ENCODE measurements at regions not wholly inside any gene's neighbourhood (a gene's known extent, or its start where the extent isn't known, plus 50 kb on each side); places are given as distances from the start of the nearest gene placed in this dataset.
A peak's percentile ranks its signal among the peaks of the same experiment; 100 is the strongest.

DNA sequence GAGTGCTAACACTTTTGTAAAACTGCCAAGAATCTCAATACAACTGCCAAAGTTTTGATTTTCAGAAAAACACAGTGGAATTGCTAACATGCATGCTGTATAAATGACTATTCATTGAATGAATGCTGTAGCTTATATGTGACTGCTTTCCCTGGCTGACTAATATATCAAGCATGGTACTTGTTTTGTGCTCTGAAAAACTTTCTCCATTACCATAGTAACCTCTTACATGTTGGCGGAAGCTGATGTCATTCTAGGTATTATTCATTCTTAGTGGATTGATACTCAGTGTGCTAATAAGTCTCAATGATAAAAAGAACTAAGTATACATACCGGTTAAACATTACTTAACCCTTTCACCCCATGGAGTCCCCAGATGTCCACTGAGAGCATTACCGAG lies 166.1 kb upstream of the MYO16 start:
- H3K9me3 ChIP-seq (ENCODE audit: control insufficient read depth, low read length): no peaks in the 10 kb centered on the region
- no peaks in the 10 kb centered on the region for H3K4me1 ChIP-seq (ENCODE audit: control insufficient read depth, insufficient read depth, low read length)
- H3K36me3 ChIP-seq (ENCODE audit: control insufficient read depth, insufficient read depth, low read length): no peaks in the 10 kb centered on the region
- 87% methylated on average over 2 to 3 of the region's 3 CpGs for WGBS, 2 experiments
- H3K27ac ChIP-seq (ENCODE audit: insufficient read depth, low read depth, low read length, poor library complexity, severe bottlenecking): no peak overlapping the region
- H3K27me3 ChIP-seq (ENCODE audit: control insufficient read depth, insufficient read depth, low read length, poor library complexity, severe bottlenecking): no peaks in the 10 kb centered on the region
- no peak overlapping the region for H3K4me3 ChIP-seq (ENCODE audit: insufficient read depth, low read depth, low read length)

DNA sequence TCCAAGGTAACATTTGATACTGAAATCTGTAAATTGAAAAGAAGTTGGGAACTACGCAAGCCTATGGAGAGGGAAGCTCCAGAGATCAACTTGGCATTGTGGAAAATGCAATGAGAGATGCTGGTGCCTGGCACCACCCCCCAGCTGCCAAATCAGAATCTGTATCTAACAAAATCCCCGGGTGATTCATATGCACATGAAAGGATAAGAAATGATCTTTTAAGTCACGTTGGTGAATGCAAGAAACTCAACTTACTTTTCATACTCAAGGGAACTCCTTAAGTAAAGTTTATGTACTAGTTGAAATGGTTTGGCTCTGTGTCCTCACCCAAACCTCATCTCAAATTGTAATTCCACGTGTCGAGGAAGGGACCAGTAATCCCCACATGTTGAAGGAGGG lies 158.5 kb upstream of the MYO16 start:
- Histone ChIP-seq H3K4me1 (ENCODE audit: control insufficient read depth, insufficient read depth, low read length) (no peaks in the 10 kb centered on the region), H3K9me3 (ENCODE audit: control insufficient read depth, low read length) (no peaks in the 10 kb centered on the region), H3K27ac (ENCODE audit: insufficient read depth, low read depth, low read length, poor library complexity, severe bottlenecking) (no peak overlapping the region), H3K27me3 (ENCODE audit: control insufficient read depth, insufficient read depth, low read length, poor library complexity, severe bottlenecking) (no peaks in the 10 kb centered on the region), H3K4me3 (ENCODE audit: insufficient read depth, low read depth, low read length) (no peak overlapping the region), H3K36me3 (ENCODE audit: control insufficient read depth, insufficient read depth, low read length) (no peaks in the 10 kb centered on the region)
- WGBS, 2 experiments: 70 to 90% methylated on average over 2 to 4 of the region's 5 CpGs

- Histone ChIP-seq H3K36me3 (ENCODE audit: control insufficient read depth, insufficient read depth, low read length) (no peaks in the 10 kb centered on the region), H3K4me3 (ENCODE audit: insufficient read depth, low read depth, low read length) (no peak overlapping the region), H3K9me3 (ENCODE audit: control insufficient read depth, low read length) (no peaks in the 10 kb centered on the region), H3K27me3 (ENCODE audit: control insufficient read depth, insufficient read depth, low read length, poor library complexity, severe bottlenecking) (no peaks in the 10 kb centered on the region), H3K27ac (ENCODE audit: insufficient read depth, low read depth, low read length, poor library complexity, severe bottlenecking) (no peak overlapping the region), H3K4me1 (ENCODE audit: control insufficient read depth, insufficient read depth, low read length) (no peaks in the 10 kb centered on the region)
- 90 to 94% methylated on average over 1 to 2 of the region's 2 CpGs for WGBS, 2 experiments
These were observed 154.2 kb upstream of the MYO16 start for GRCh38 chr13:108475181-108475580.

DNA sequence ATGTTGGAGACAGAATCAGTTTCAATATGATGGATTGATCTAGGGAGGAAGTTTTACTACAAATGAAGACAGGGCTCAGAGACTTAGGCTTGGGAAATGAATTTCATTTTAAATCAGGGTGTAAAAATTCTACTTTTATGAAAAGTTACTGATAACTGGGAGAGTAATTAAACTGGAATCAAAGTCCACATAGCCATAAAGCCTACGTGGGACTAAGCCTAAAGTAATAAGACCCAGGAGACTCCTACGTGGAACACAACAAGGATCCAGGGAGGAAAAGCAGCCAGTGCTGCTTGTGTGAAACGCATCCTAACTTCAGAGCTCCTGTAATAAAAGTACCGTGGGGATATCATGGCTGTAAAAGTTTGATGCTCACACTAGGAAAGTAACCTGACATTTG lies 152.0 kb upstream of the MYO16 start:
- Histone ChIP-seq H3K27me3 (ENCODE audit: control insufficient read depth, insufficient read depth, low read length, poor library complexity, severe bottlenecking) (no peaks in the 10 kb centered on the region), H3K36me3 (ENCODE audit: control insufficient read depth, insufficient read depth, low read length) (no peaks in the 10 kb centered on the region), H3K9me3 (ENCODE audit: control insufficient read depth, low read length) (no peaks in the 10 kb centered on the region), H3K4me3 (ENCODE audit: insufficient read depth, low read depth, low read length) (no peak overlapping the region), H3K4me1 (ENCODE audit: control insufficient read depth, insufficient read depth, low read length) (no peaks in the 10 kb centered on the region), H3K27ac (ENCODE audit: insufficient read depth, low read depth, low read length, poor library complexity, severe bottlenecking) (no peak overlapping the region)
- 85 to 86% methylated on average over 4 of the region's 4 CpGs for WGBS, 2 experiments

DNA sequence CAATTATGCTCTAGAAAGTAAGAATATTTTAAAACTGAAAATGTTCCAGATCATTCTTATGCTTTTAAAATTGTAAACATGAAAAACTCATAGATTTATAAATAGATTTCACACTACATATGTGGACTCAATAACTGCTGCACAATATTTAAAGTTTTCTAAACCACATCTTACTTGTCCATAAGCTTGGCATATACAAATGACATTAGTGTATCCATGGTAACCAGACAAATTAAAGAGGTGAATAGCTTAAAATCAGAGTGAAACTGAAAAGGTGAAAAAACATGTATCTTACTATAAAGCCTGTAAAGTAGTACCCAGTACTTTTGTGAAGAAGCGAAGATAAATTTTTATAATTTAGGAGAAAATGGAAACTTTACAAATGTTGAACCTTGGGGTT lies 151.2 kb upstream of the MYO16 start:
- 71% methylated on average over 1 of the region's 1 CpG; no CpG with 5 or more reads in 1 of the 2 experiments for WGBS, 2 experiments
- Histone ChIP-seq H3K36me3 (ENCODE audit: control insufficient read depth, insufficient read depth, low read length) (no peaks in the 10 kb centered on the region), H3K27me3 (ENCODE audit: control insufficient read depth, insufficient read depth, low read length, poor library complexity, severe bottlenecking) (no peaks in the 10 kb centered on the region), H3K4me3 (ENCODE audit: insufficient read depth, low read depth, low read length) (no peak overlapping the region), H3K27ac (ENCODE audit: insufficient read depth, low read depth, low read length, poor library complexity, severe bottlenecking) (no peak overlapping the region), H3K9me3 (ENCODE audit: control insufficient read depth, low read length) (no peaks in the 10 kb centered on the region), H3K4me1 (ENCODE audit: control insufficient read depth, insufficient read depth, low read length) (no peaks in the 10 kb centered on the region)

DNA sequence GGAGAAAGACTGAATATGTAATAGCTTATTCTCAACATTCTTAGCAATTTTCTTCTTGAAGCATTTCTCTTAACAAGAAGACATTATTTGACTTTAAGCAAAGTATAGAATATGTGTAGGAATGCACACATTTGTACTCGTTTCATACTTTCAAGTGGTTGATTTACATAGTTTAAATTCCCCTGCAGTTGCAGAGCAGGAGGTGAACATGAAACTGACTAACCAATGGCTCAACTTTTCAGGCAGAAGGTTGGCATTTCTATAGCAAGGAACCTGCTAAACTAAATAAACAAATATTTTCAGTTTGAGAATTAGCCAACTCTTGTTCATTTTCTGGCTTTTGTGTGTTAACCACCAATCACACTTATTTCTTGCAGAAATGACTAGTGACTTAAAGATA lies 145.4 kb upstream of the MYO16 start:
- 74 to 92% methylated on average over 1 of the region's 1 CpG for WGBS, 2 experiments
- Histone ChIP-seq H3K27me3 (ENCODE audit: control insufficient read depth, insufficient read depth, low read length, poor library complexity, severe bottlenecking) (no peaks in the 10 kb centered on the region), H3K27ac (ENCODE audit: insufficient read depth, low read depth, low read length, poor library complexity, severe bottlenecking) (no peak overlapping the region), H3K4me3 (ENCODE audit: insufficient read depth, low read depth, low read length) (no peak overlapping the region), H3K9me3 (ENCODE audit: control insufficient read depth, low read length) (no peaks in the 10 kb centered on the region), H3K4me1 (ENCODE audit: control insufficient read depth, insufficient read depth, low read length) (no peaks in the 10 kb centered on the region), H3K36me3 (ENCODE audit: control insufficient read depth, insufficient read depth, low read length) (no peaks in the 10 kb centered on the region)

DNA sequence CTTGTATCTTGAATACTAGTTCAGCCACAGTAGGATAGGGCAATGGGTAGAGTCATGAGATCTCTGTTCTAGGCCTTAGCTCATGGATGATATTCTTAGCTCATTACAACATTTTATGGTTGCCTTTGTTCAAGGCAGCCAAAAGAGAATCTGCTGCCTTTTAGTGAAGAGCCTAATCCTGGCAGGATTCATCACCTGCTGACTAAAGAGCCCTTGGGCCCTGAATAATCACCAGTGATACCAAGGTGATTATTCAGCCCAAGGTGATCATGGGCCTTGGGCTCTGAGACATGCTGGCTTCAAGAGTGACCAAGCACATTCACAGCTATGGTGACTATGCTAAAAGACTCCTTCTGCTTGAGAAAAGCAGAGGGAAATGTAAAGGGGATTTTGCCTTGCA lies 143.3 kb upstream of the MYO16 start:
- Histone ChIP-seq H3K9me3 (ENCODE audit: control insufficient read depth, low read length) (no peaks in the 10 kb centered on the region), H3K4me1 (ENCODE audit: control insufficient read depth, insufficient read depth, low read length) (no peaks in the 10 kb centered on the region), H3K27ac (ENCODE audit: insufficient read depth, low read depth, low read length, poor library complexity, severe bottlenecking) (no peak overlapping the region), H3K36me3 (ENCODE audit: control insufficient read depth, insufficient read depth, low read length) (no peaks in the 10 kb centered on the region), H3K27me3 (ENCODE audit: control insufficient read depth, insufficient read depth, low read length, poor library complexity, severe bottlenecking) (no peaks in the 10 kb centered on the region), H3K4me3 (ENCODE audit: insufficient read depth, low read depth, low read length) (no peak overlapping the region)

GRCh38 chr13:108494991-108495645 lies 134.3 kb upstream of the MYO16 start:
- H3K4me3 ChIP-seq (ENCODE audit: insufficient read depth, low read depth, low read length): peak overlapping the region; percentile 58
- peak overlapping the region; percentile 70 for H3K27ac ChIP-seq (ENCODE audit: insufficient read depth, low read depth, low read length, poor library complexity, severe bottlenecking)
- H3K27me3 ChIP-seq (ENCODE audit: control insufficient read depth, insufficient read depth, low read length, poor library complexity, severe bottlenecking): peaks cover 44% of the 10 kb centered on the region
- 2% methylated on average over 40 of the region's 40 CpGs for WGBS, 2 experiments
- H3K36me3 ChIP-seq (ENCODE audit: control insufficient read depth, insufficient read depth, low read length): no peaks in the 10 kb centered on the region
- no peaks in the 10 kb centered on the region for H3K9me3 ChIP-seq (ENCODE audit: control insufficient read depth, low read length)
- H3K4me1 ChIP-seq (ENCODE audit: control insufficient read depth, insufficient read depth, low read length): peaks cover 8% of the 10 kb centered on the region

DNA sequence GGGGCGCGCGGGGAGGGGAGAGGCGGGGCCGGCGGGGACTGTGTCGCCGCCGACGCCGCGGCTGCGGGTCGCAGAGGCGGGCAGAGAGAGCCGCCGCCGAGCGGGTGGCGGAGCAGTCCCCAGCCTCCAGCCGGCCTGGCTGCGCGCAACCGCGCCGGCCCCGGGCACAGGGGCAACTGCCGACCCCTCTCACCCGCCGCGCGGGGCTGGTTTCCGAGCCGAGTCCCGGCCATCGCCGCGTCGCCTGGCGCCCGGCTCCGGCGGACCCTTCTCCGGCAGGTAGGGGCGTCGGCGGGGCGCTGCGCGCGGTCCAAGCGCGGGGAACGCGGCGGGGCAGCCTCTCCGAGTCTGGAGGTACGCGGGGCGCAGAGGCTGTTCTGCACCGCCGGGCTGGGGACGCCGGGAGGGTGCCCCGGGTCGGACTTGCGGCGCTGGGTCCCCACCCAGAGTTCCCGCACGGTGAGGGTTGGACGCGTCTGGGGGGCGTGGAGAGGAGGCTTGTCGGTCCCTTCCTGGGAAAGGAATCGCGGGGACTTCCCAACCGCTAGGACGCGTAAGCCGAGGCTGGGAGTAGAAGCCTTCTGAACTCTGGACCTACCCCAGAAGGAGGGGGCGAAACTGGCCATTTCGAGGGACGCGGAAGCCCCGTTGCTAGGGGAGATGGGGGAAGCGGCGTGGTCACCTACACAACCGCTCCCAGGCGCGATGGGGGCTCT lies 133.6 kb upstream of the MYO16 start:
- Histone ChIP-seq H3K9me3 (ENCODE audit: control insufficient read depth, low read length) (no peaks in the 10 kb centered on the region), H3K27me3 (ENCODE audit: control insufficient read depth, insufficient read depth, low read length, poor library complexity, severe bottlenecking) (peaks cover 44% of the 10 kb centered on the region), H3K4me1 (ENCODE audit: control insufficient read depth, insufficient read depth, low read length) (peaks cover 8% of the 10 kb centered on the region), H3K27ac (ENCODE audit: insufficient read depth, low read depth, low read length, poor library complexity, severe bottlenecking) (peak overlapping the region; percentile 70), H3K36me3 (ENCODE audit: control insufficient read depth, insufficient read depth, low read length) (no peaks in the 10 kb centered on the region), H3K4me3 (ENCODE audit: insufficient read depth, low read depth, low read length) (peak overlapping the region; percentile 58)
- 0% methylated on average over 90 of the region's 90 CpGs for WGBS, 2 experiments

DNA sequence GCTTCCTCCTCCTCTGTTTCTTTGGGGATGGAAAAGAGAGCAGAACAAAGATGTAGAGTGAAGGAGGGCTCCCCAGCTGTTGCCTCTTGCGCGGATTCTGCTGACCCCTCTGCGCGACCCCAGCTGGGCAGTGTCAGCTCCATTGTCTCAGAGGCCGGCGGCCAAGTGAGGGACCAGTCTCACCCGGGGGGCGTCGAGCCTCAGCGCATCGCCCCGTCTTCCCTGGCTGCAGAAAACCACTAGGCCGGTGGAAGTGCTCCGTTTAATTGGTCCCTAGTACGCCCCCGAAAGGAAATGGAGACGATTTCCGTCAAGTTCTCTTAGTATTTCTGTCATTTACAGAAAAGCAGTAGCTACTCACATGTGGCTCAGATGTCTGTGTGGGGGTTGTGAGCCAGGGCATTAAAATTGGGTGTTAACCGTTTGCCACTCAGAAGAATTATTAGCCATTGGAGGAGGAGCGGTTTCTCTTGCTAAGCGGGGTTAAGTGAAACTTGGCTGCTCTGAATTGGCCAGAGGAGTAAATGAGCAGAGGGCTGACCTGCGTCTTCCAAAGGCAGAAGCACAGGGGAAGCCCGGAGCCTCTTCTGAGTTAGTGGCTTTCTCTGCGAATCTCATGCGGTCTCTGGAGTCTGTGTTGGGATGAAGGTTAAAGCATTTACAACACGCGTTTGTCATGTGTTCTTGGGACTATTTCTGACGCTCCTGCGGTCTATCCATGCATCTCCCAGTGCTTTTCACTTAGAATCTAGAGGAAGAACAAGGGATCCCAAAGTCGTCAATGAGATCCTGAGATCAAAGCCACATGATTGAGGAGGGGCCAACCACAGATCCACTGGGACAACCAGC lies 132.8 kb upstream of the MYO16 start:
- Histone ChIP-seq H3K27me3 (ENCODE audit: control insufficient read depth, insufficient read depth, low read length, poor library complexity, severe bottlenecking) (peaks cover 44% of the 10 kb centered on the region), H3K9me3 (ENCODE audit: control insufficient read depth, low read length) (no peaks in the 10 kb centered on the region), H3K4me1 (ENCODE audit: control insufficient read depth, insufficient read depth, low read length) (peaks cover 8% of the 10 kb centered on the region), H3K36me3 (ENCODE audit: control insufficient read depth, insufficient read depth, low read length) (no peaks in the 10 kb centered on the region), H3K4me3 (ENCODE audit: insufficient read depth, low read depth, low read length) (peak overlapping the region; percentile 58), H3K27ac (ENCODE audit: insufficient read depth, low read depth, low read length, poor library complexity, severe bottlenecking) (peak overlapping the region; percentile 52)
- 5% methylated on average over 30 of the region's 30 CpGs for whole genome bisulfite sequencing, 2 experiments
